HG02588 (cell line): ENCODE measurements at regions not wholly inside any gene's neighbourhood (a gene's known extent, or its start where the extent isn't known, plus 50 kb on each side); places are given as distances from the start of the nearest gene placed in this dataset.

Source experiments
- ATAC-seq: cut with Tn5 transposase; IDR thresholded peaks from one replicate; pipeline ENCODE4 v1.9.1; 2021; ENCODE audit warnings: mild to moderate bottlenecking, moderate library complexity; ENCODE audit not compliant: unreplicated experiment

GRCh38 chr13:31441800-31442510, 242.2 kb downstream of the B3GLCT start:
- ATAC-seq = no peak

GRCh38 chr13:31442571-31442970, 242.8 kb downstream of the B3GLCT start:
- no peak for ATAC-seq

- ATAC-seq = no peak
Observed at GRCh38 chr13:31444266-31444856, 244.6 kb downstream of the B3GLCT start.

- no peak for ATAC-seq
Observed at GRCh38 chr13:31452525-31452924, 252.8 kb downstream of the B3GLCT start.

- no peak for ATAC-seq
Observed at GRCh38 chr13:31455581-31455980, 255.8 kb downstream of the B3GLCT start.

- ATAC-seq = no peak
Observed at GRCh38 chr13:31456056-31456455, 256.3 kb downstream of the B3GLCT start.

GRCh38 chr13:31460061-31460460, 260.3 kb downstream of the B3GLCT start:
- no peak for ATAC-seq

GRCh38 chr13:31461923-31462322, 262.1 kb downstream of the B3GLCT start:
- ATAC-seq = no peak

- ATAC-seq = no peak
Observed at GRCh38 chr13:31462766-31463165, 263.0 kb downstream of the B3GLCT start.

GRCh38 chr13:31468114-31468902, 268.5 kb downstream of the B3GLCT start:
- ATAC-seq = no peak

GRCh38 chr13:31469377-31469776, 269.6 kb downstream of the B3GLCT start:
- ATAC-seq = no peak

- ATAC-seq = no peak
Observed at GRCh38 chr13:31476266-31476665, 263.1 kb upstream of the RXFP2 start.

- ATAC-seq = no peak
Observed at GRCh38 chr13:31476753-31477152, 262.6 kb upstream of the RXFP2 start.

- ATAC-seq = no peak
Observed at GRCh38 chr13:31477961-31478360, 261.4 kb upstream of the RXFP2 start.

- no peak for ATAC-seq
Observed at GRCh38 chr13:31485183-31485582, 254.1 kb upstream of the RXFP2 start.

GRCh38 chr13:31485651-31486051, 253.7 kb upstream of the RXFP2 start:
- no peak for ATAC-seq

- no peak for ATAC-seq
Observed at GRCh38 chr13:31495336-31495735, 244.0 kb upstream of the RXFP2 start.

- ATAC-seq = no peak
Observed at GRCh38 chr13:31499274-31499673, 240.1 kb upstream of the RXFP2 start.

GRCh38 chr13:31503626-31504025, 235.7 kb upstream of the RXFP2 start:
- no peak for ATAC-seq

- ATAC-seq = no peak
Observed at GRCh38 chr13:31504918-31505317, 234.4 kb upstream of the RXFP2 start.

- ATAC-seq = no peak
Observed at GRCh38 chr13:31512331-31512730, 227.0 kb upstream of the RXFP2 start.

- ATAC-seq = no peak
Observed at GRCh38 chr13:31514932-31515331, 224.4 kb upstream of the RXFP2 start.
